Activated B cell treated with CpG ODN at 0.5 μM for 24 hours (primary cell): ENCODE measurements at regions not wholly inside any gene's neighbourhood (a gene's known extent, or its start where the extent isn't known, plus 50 kb on each side); places are given as distances from the start of the nearest gene placed in this dataset.

ENCODE experiments used
- ATAC-seq: fragments of 200-7000 bp; cut with Tn5 transposase; one replicate; pipeline ENCODE4 v1.10.0; 2021; ENCODE audit warnings: low read depth, mild to moderate bottlenecking, moderate library complexity
- CTCF ChIA-PET: fragments of 350-600 bp; sonication (Branson Sonifier 250); formaldehyde crosslinking; loops from one replicate; lab custom pipeline; 2021; ENCODE audit warnings: antibody characterized with exemption; lab: Charles Lee
- POLR2A ChIA-PET: fragments of 350-600 bp; sonication (Branson Sonifier 250); formaldehyde crosslinking; loops from one replicate; lab custom pipeline; 2021; ENCODE audit warnings: antibody characterized with exemption; lab: Charles Lee
- DNase-seq: peaks from one replicate; pipeline ENCODE4 v3.0.0; 2022
- H3K27ac Mint-ChIP-seq: one replicate; pipeline ENCODE4 v1.8.0; 2020; ENCODE audit warnings: mixed read lengths
- H3K27me3 Mint-ChIP-seq: one replicate; pipeline ENCODE4 v1.8.0; 2021; ENCODE audit warnings: mixed read lengths
- H3K36me3 Mint-ChIP-seq: one replicate; pipeline ENCODE4 v1.8.0; 2021; ENCODE audit warnings: low read depth, mixed read lengths
- H3K4me1 Mint-ChIP-seq: one replicate; pipeline ENCODE4 v1.8.0; 2021; ENCODE audit warnings: mixed read lengths
- H3K4me3 Mint-ChIP-seq: one replicate; pipeline ENCODE4 v1.8.0; 2020; ENCODE audit warnings: mild to moderate bottlenecking, mixed read lengths
- H3K9me3 Mint-ChIP-seq: one replicate; pipeline ENCODE4 v1.8.0; 2020; ENCODE audit warnings: mixed read lengths
- intact Hi-C: fragments of 100-400 bp; cut with micrococcal nuclease; formaldehyde crosslinking; loops from one replicate; pipeline ENCODE4 v1.15.1; 2024
- TF ChIP-seq, protein P1 (sequence below): fragments of 200-600 bp; IDR thresholded peaks from one replicate; pipeline ENCODE4 v1.8.0; 2022; ENCODE audit warnings: antibody characterized with exemption, mild to moderate bottlenecking

DNA sequence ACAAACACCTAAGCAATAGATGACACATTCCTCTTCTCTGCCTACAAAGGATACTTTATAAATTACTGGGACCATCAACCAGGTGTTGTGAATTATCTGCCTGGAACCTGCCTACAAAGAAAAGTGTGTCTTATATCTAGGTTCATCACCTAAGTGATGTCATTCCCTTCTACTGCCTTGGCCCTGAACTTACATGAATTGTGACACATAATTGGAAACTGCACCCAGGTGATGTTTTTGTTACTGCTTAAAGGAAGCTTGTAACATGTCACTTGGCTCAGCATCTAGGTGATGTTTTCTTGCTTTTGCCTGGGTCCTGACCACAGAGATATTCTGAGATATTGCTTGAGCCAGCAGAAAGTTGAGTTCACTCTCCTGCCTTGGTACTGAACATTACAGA is 870.5 kb upstream of the TSPY4 start:
- H3K4me3 Mint-ChIP-seq, result no peak overlapping the region
- CTCF ChIA-PET, result no interaction called here
- POLR2A ChIA-PET, result no interaction called here
- H3K36me3 Mint-ChIP-seq, result no peaks in the 10 kb centered on the region
- no peak for DNase-seq
- no peak overlapping the region for H3K27ac Mint-ChIP-seq
- TF ChIP-seq, protein P1, sequence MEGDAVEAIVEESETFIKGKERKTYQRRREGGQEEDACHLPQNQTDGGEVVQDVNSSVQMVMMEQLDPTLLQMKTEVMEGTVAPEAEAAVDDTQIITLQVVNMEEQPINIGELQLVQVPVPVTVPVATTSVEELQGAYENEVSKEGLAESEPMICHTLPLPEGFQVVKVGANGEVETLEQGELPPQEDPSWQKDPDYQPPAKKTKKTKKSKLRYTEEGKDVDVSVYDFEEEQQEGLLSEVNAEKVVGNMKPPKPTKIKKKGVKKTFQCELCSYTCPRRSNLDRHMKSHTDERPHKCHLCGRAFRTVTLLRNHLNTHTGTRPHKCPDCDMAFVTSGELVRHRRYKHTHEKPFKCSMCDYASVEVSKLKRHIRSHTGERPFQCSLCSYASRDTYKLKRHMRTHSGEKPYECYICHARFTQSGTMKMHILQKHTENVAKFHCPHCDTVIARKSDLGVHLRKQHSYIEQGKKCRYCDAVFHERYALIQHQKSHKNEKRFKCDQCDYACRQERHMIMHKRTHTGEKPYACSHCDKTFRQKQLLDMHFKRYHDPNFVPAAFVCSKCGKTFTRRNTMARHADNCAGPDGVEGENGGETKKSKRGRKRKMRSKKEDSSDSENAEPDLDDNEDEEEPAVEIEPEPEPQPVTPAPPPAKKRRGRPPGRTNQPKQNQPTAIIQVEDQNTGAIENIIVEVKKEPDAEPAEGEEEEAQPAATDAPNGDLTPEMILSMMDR, result no peak
- intact Hi-C loops, result no loop called here
- H3K4me1 Mint-ChIP-seq, result no peaks in the 10 kb centered on the region
- no peaks in the 10 kb centered on the region for H3K9me3 Mint-ChIP-seq
- ATAC-seq, result no peak
- no peaks in the 10 kb centered on the region for H3K27me3 Mint-ChIP-seq

- no peaks in the 10 kb centered on the region for H3K9me3 Mint-ChIP-seq
- ChIA-PET CTCF (no interaction called here), POLR2A (no interaction called here)
- ATAC-seq (no peak), DNase-seq (no peak)
- no peak overlapping the region for H3K4me3 Mint-ChIP-seq
- intact Hi-C loops, result no loop called here
- no peak overlapping the region for H3K27ac Mint-ChIP-seq
- H3K4me1 Mint-ChIP-seq, result no peaks in the 10 kb centered on the region
- H3K27me3 Mint-ChIP-seq, result no peaks in the 10 kb centered on the region
- H3K36me3 Mint-ChIP-seq, result no peaks in the 10 kb centered on the region
- TF ChIP-seq, protein P1, result no peak
Observed at GRCh38 chrY:8470249-8470648, 867.0 kb upstream of the TSPY4 start.

- Mint-ChIP-seq H3K4me1 (no peaks in the 10 kb centered on the region), H3K36me3 (no peaks in the 10 kb centered on the region), H3K4me3 (no peak overlapping the region), H3K27me3 (no peaks in the 10 kb centered on the region), H3K9me3 (no peaks in the 10 kb centered on the region), H3K27ac (no peak overlapping the region)
- ChIA-PET CTCF (no interaction called here), POLR2A (no interaction called here)
- TF ChIP-seq, protein P1, result no peak
- DNase-seq (no peak), ATAC-seq (no peak)
- intact Hi-C loops, result no loop called here
Observed at GRCh38 chrY:8479141-8479540, 858.1 kb upstream of the TSPY4 start.

- Mint-ChIP-seq H3K27me3 (no peaks in the 10 kb centered on the region), H3K9me3 (no peaks in the 10 kb centered on the region), H3K27ac (no peak overlapping the region), H3K4me3 (no peak overlapping the region), H3K36me3 (no peaks in the 10 kb centered on the region), H3K4me1 (no peaks in the 10 kb centered on the region)
- TF ChIP-seq, protein P1, result no peak
- ChIA-PET POLR2A (no interaction called here), CTCF (no interaction called here)
- intact Hi-C loops, result loop anchor here (10.0 kb wide), 1 partner anchor 64 kb away; no protein-coding TSS in a partner anchor
- no peak for ATAC-seq
- DNase-seq, result no peak
Observed at GRCh38 chrY:8488955-8489354, 848.3 kb upstream of the TSPY4 start.

DNA sequence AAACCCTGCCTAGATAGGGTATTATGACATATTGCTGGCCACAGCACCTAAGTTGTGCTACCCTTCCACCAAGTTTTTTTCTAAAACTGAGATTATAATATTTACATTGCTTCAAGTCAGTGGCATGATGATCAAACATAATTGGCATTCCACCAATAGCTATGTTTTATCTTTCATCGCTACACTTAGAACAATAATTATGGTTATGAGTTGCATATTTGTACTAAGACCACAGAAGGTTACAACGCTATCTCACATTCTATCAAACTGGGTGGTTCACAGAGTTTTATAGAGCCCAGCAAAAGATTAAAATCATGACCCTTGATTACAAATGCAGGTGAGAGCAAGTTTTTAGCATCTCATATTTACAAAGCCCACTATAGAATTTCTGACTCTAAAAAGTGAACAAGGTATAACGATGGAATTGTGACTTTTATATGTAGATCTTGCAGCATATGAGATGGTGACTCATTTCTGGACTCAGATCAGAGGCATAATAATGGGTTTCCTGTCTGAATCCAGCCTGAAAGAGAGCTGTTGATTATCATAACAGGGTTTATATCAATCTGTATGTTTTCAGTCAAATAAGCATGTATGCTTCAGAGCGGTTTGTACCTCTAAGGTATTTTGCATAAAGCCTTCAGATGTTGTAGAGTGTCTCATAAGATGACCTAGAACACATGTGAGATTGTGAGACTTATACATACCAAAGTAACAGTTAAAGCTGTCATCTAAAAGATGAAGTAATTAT is 847.2 kb upstream of the TSPY4 start:
- ATAC-seq, result no peak
- CTCF ChIA-PET, result no interaction called here
- no peaks in the 10 kb centered on the region for H3K27me3 Mint-ChIP-seq
- DNase-seq, result no peak
- POLR2A ChIA-PET, result no interaction called here
- intact Hi-C loops, result loop anchor here (10.0 kb wide), 1 partner anchor 65 kb away; no protein-coding TSS in a partner anchor
- H3K4me3 Mint-ChIP-seq, result no peak overlapping the region
- no peaks in the 10 kb centered on the region for H3K4me1 Mint-ChIP-seq
- no peaks in the 10 kb centered on the region for H3K36me3 Mint-ChIP-seq
- no peak overlapping the region for H3K27ac Mint-ChIP-seq
- TF ChIP-seq, protein P1, result no peak
- no peaks in the 10 kb centered on the region for H3K9me3 Mint-ChIP-seq
